Right lobe of liver (tissue), 6 donors: ENCODE measurements at regions not wholly inside any gene's neighbourhood (a gene's known extent, or its start where the extent isn't known, plus 50 kb on each side); places are given as distances from the start of the nearest gene placed in this dataset.
A peak's percentile ranks its signal among the peaks of the same experiment; 100 is the strongest.
"Not testable (repeated sequence)": the region's sequence is repeated elsewhere in the genome, so short reads cannot be mapped to it uniquely, and the experiment has no call there.

Experiments
- ATAC-seq, 4 donors: fragments of 200-7000 bp; cut with Tn5 transposase; one replicate each; pipeline ENCODE4 v1.9.1; 2020; ENCODE audit warnings: mild to moderate bottlenecking in 4 of 4, moderate library complexity in 4 of 4
- DNase-seq, 3 donors: peaks; one replicate each; pipeline ENCODE4 v3.0.0-alpha.2; 2020
- H3K27ac ChIP-seq, 3 donors: fragments of 200-600 bp; one replicate each; pipeline ENCODE4 v1.8.0; 2022
- H3K27me3 ChIP-seq, 2 donors: fragments of 200-600 bp; one replicate each; pipeline ENCODE4 v1.8.0; 2022
- H3K36me3 ChIP-seq, 4 donors: fragments of 200-600 bp; sonication (generic) in 1 of 4; one replicate each; pipeline versions ENCODE4 v1.5.1 to v1.8.0; 2017 to 2022; ENCODE audit warnings: control low read depth in 1 of 4
- H3K4me1 ChIP-seq, 4 donors: fragments of 200-600 bp; sonication (generic) in 1 of 4; one replicate each; pipeline versions ENCODE4 v1.5.1 to v1.8.0; 2017 to 2022; ENCODE audit warnings: control low read depth in 1 of 4
- H3K4me3 ChIP-seq, 3 donors: fragments of 200-600 bp; one replicate each; pipeline ENCODE4 v1.8.0; 2022
- H3K9me3 ChIP-seq, 4 donors: fragments of 200-600 bp; sonication (generic) in 1 of 4; one replicate each; pipeline versions ENCODE4 v1.5.1 to v1.8.0; 2017 to 2022; ENCODE audit warnings: control low read depth in 1 of 4
- CTCF ChIP-seq, 4 donors: fragments of 200-600 bp in 3 of 4; fragments of 450-650 bp in 1 of 4; IDR thresholded peaks; one replicate each; pipeline versions ENCODE4 v1.5.1 to v1.8.0; 2016 to 2022; ENCODE audit warnings: antibody characterized with exemption in 4 of 4, mild to moderate bottlenecking in 2 of 4
- POLR2A ChIP-seq: fragments of 450-650 bp; IDR thresholded peaks from one replicate; pipeline ENCODE4 v1.6.1; 2017; ENCODE audit warnings: antibody characterized with exemption, mild to moderate bottlenecking
- WGBS: methylation state at CpG from one replicate; pipeline ENCODE4 v1.1.6; 2018; ENCODE audit warnings: low coverage, low lambda C conversion rate; ENCODE audit not compliant: insufficient coverage; ENCODE audit errors: missing lambda C conversion rate; 5-methylcytosine and 5-hydroxymethylcytosine counted together
- intact Hi-C, 2 donors: fragments of 100-400 bp; cut with DNase I; formaldehyde crosslinking; loops; one replicate each; pipeline versions ENCODE4 v1.11.2 to v1.14.1; 2022
- donor health status: DM: no; HTN: yes; CAD: no.
- donor health status: DM: no; HTN: no; CAD: no.
- donor health status: DM: no; HTN: no; CAD: no.
- donor health status: DM: no; HTN: yes; CAD: no.
- donor health status: DM: no; HTN: yes; CAD: no.

- H3K27ac ChIP-seq = no peak overlapping the region
- H3K4me3 ChIP-seq = no peak overlapping the region
- TF ChIP-seq CTCF (IDR thresholded peaks at IDR 0.05) (no peak), POLR2A (no peak)
- no peak for DNase-seq
- intact Hi-C loops = no loop called here
- no peak for ATAC-seq
- no peaks in the 10 kb centered on the region for H3K4me1 ChIP-seq
- WGBS = 17% methylated on average over 1 of the region's 1 CpG
- H3K27me3 ChIP-seq = no peaks in the 10 kb centered on the region
- H3K36me3 ChIP-seq = no peaks in the 10 kb centered on the region
- H3K9me3 ChIP-seq = no peaks in the 10 kb centered on the region
These were observed 417.1 kb downstream of the OLFM4 start for GRCh38 chr13:53445686-53446085.

GRCh38 chr13:53447456-53447855 is 418.8 kb downstream of the OLFM4 start:
- no peaks in the 10 kb centered on the region for H3K36me3 ChIP-seq
- no peak for ATAC-seq
- intact Hi-C loops = no loop called here
- H3K4me3 ChIP-seq = no peak overlapping the region
- WGBS = 59% methylated on average over 2 of the region's 4 CpGs
- H3K27me3 ChIP-seq = no peaks in the 10 kb centered on the region
- no peak overlapping the region for H3K27ac ChIP-seq
- no peaks in the 10 kb centered on the region for H3K4me1 ChIP-seq
- H3K9me3 ChIP-seq = no peaks in the 10 kb centered on the region
- TF ChIP-seq POLR2A (no peak), CTCF (IDR thresholded peaks at IDR 0.05) (no peak)
- no peak for DNase-seq

- intact Hi-C loops = no loop called here
- Histone ChIP-seq H3K36me3 (no peaks in the 10 kb centered on the region), H3K4me3 (no peak overlapping the region), H3K27ac (no peak overlapping the region), H3K27me3 (no peaks in the 10 kb centered on the region), H3K4me1 (no peaks in the 10 kb centered on the region), H3K9me3 (no peaks in the 10 kb centered on the region)
- DNase-seq (no peak), ATAC-seq (no peak)
- TF ChIP-seq POLR2A (no peak), CTCF (IDR thresholded peaks at IDR 0.05) (no peak)
- WGBS = 51% methylated on average over 5 of the region's 5 CpGs
These were observed 419.2 kb downstream of the OLFM4 start for GRCh38 chr13:53447863-53448262.

- H3K4me1 ChIP-seq, H3K36me3 ChIP-seq, intact Hi-C loops, ATAC-seq, H3K27ac ChIP-seq, H3K9me3 ChIP-seq, H3K27me3 ChIP-seq, H3K4me3 ChIP-seq: not testable (repeated sequence)
- WGBS = no CpG with 5 or more reads among the region's 29 CpGs
- DNase-seq = peak in 1 of 3 donors; percentile 37
These were observed 423.7 kb downstream of the OLFM4 start for GRCh38 chr13:53452263-53452808.

GRCh38 chr13:53460796-53461195 is 432.2 kb downstream of the OLFM4 start:
- no peak for DNase-seq
- Histone ChIP-seq H3K36me3 (no peaks in the 10 kb centered on the region), H3K27me3 (no peaks in the 10 kb centered on the region)

More at GRCh38 chr13:53460796-53461195, 432.2 kb downstream of the OLFM4 start:
- Histone ChIP-seq H3K4me1 (no peaks in the 10 kb centered on the region), H3K4me3 (no peak overlapping the region), H3K27ac (no peak overlapping the region), H3K9me3 (no peaks in the 10 kb centered on the region)
- no peak for TF ChIP-seq POLR2A
- no peak for TF ChIP-seq CTCF (IDR thresholded peaks at IDR 0.05)
- WGBS = 56% methylated on average over 1 of the region's 1 CpG
- ATAC-seq = no peak
- intact Hi-C loops = no loop called here
